CD4-positive, alpha-beta T cell treated with Interleukin-15 for 1 hour (primary cell): ENCODE measurements at regions not wholly inside any gene's neighbourhood (a gene's known extent, or its start where the extent isn't known, plus 50 kb on each side); places are given as distances from the start of the nearest gene placed in this dataset.
"Not testable (repeated sequence)": the region's sequence is repeated elsewhere in the genome, so short reads cannot be mapped to it uniquely, and the experiment has no call there.

Experiments
- DNase-seq: peaks from one replicate; pipeline ENCODE4 v3.0.0-alpha.2; 2020

GRCh38 chr15:31705076-31705678 lies 325.1 kb upstream of the CHRNA7 start:
- DNase-seq: not testable (repeated sequence)

GRCh38 chr15:31707944-31708702 lies 322.2 kb upstream of the CHRNA7 start:
- not testable (repeated sequence) for DNase-seq

GRCh38 chr15:31708703-31709327 lies 321.5 kb upstream of the CHRNA7 start:
- DNase-seq: not testable (repeated sequence)

DNA sequence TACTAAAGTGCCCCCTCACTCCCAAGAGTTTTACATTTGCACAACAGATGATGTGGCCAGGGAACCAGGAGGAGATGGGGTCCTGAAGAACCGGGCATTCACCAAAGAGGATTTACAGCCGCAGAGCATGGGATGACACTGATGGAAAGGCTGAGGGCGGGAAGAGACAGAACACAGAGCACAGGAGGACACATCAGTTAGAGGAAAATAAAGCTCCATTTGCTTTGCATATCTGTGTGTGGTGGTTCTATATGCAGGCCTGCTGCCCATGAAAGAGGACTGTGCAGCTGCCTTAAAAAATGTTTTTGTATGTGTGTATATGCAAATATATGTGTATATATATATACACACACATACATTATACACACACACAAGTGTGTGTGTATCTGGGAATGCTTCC lies 320.8 kb upstream of the CHRNA7 start:
- not testable (repeated sequence) for DNase-seq

DNA sequence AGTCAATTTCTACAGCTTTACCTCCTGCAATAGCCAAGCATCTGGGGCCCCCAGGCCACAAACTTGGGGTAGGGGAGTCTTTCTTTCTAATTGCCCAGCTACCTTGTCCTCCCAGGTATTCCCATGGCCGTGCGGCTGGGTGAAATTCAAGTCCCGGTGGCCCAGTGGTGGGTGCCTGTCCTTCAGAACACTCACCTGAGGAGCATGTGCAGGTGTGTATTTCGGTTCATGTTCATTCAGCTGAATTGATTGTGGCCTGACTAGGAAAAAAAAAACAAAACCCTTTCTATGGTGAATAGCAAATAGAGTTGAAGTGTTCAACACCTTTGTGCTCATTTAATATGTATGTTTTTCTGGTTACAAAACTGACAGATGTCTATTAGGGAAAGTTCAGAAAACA lies 319.5 kb upstream of the CHRNA7 start:
- not testable (repeated sequence) for DNase-seq

DNA sequence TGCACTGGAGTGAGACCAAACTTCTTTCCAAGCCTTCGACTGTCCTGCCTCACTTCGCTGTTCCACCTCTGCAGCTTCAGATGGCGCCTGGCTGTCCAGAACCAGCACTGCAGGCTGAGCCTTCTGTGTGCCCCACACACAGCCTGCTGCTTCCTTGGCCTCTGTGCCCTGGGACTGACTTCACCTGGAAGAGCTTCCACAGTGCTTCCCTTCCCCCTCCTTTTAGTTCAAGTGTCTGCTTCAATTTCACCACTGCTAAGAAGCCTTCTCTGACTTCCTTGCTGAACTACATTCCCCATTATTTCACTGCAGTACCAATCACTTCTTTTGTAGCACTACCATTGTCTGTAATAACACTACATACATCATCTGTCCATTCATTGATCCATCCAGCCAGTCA lies 315.1 kb upstream of the CHRNA7 start:
- DNase-seq: not testable (repeated sequence)

DNA sequence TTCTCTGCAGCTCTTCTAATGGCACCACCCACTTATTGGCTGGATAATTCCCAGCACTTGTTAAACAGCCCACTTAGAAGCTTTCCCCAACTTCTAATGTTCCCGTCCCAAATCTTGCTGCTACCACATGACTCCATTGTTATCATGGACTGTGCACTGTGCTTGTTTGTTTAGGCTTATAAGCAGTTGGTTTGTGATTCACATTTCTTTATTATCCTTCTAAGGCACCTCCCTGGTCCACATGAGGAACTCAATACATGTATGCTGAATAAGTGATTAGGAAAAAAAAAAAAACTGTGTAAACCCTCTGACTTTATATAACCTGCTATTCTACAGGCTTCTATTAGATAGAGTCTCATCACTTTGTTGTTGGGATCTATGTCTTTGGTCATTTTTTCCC lies 311.7 kb upstream of the CHRNA7 start:
- DNase-seq: not testable (repeated sequence)

GRCh38 chr15:31719396-31720022 lies 310.8 kb upstream of the CHRNA7 start:
- not testable (repeated sequence) for DNase-seq

- DNase-seq: not testable (repeated sequence)
These were observed 307.3 kb upstream of the CHRNA7 start for GRCh38 chr15:31723019-31723418.

DNA sequence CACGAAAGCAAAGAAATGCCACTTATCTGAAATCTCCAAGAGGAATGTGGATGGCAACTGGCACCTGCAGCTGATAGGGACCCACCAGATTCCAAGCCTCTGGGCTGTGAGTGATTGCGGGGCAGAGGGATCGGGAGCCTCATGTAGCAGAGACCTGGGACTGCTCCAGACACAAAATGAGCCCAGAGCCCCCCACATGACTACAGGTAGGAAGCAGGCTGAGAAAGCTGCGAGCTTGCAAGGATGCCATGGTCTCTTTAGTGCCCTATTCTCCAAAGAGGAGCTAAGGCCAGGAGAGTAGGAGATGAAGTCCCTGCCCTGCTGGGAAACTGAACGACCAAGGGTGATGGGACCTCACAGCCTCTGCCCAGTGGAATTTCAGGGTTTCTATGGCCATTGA lies 305.4 kb upstream of the CHRNA7 start:
- DNase-seq: not testable (repeated sequence)

DNA sequence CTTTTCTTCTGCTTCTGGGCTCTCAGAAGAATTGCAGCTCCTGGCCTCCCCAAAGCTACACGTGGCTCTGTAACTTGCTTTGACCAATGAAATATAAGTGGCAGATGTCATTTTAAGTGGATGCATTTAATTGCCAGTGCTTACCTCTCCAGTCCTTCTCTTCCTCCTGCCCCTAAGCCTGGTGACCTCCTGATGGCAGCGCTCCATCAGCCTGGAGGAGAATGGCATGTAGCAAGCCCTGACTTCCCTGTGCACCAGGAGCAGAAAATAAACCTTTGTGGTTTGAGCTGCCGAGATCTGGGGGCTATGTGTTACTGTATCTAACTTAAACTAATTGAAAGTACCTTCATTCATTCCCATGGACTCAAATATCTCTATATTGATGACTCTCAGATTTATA lies 304.7 kb upstream of the CHRNA7 start:
- DNase-seq: not testable (repeated sequence)

GRCh38 chr15:31727612-31728011 lies 302.7 kb upstream of the CHRNA7 start:
- DNase-seq: no peak

DNA sequence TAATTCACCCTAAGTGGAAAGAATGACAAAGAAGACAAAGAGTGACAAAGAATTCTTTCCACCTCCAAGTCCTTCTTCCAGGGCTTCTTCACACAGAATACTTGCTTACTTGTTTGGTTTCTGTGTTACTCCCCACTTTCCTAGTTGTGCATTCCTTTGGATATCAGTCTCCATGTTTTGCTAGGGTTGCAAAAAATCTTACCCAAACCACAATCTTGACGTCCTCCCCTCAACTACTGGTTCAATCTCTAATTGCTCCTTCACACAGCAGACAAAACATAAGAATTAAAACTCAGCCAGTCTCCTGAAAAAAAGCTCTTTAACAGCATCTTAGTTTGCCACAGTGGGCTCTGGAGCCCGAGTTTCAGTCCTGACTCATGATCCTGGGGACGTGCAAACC lies 297.6 kb upstream of the CHRNA7 start:
- DNase-seq: no peak

DNA sequence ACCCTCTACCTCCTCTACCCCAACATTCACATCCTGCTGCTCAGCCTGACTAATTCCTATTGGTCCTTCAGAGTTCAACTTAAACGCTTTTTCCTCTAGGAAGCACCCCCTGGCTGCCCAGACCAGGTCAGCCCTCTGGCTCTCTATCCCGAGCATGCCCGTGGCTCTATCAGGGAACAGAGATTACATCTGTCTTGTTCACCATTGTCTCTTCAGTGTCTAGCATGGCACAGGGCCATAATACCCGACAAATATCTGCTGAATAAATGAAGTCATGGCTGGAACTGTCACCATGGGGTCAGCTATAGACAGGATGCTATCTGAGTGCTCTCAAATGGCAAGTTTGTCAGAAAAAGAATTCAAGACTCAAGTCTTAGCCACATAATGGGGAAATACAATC lies 296.9 kb upstream of the CHRNA7 start:
- DNase-seq: no peak

DNA sequence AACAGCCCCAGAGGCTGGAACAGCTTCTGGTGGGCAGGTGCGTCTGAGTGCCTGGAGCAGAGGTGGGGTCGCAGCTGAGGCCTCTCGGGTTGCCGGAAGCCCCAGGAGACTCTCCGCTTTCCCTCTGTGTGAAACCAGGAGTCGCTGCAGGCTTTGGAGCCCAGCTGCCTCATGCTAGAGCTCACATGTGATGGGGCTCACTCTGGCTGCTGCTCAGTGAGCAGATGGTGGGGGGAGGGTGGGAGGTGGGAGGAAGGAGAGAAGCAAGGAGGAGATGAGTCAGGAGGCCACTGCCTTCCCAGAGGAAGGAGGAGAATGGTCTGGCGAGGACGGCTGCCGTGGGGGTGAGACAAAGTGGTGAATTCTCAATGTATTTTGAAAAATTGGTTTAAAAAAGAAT lies 290.1 kb upstream of the CHRNA7 start:
- DNase-seq: no peak

DNA sequence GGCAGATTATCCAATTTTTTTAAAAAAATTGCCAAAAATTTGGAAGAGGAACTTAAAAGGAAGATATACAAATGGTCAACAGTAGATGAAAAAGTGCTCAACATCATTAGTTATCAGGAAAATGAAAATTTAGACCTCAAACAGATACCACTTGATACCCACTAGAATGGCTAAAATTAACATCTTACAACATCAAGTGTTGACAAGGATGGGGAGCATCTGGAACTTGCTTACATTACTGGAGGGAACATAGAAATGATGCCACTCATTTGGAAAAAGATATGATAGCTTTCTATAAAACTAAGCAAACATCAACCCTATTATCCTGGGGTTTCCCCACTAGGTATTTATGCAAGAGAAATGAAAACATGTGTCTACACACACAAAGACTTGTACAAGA lies 284.5 kb upstream of the CHRNA7 start:
- no peak for DNase-seq

DNA sequence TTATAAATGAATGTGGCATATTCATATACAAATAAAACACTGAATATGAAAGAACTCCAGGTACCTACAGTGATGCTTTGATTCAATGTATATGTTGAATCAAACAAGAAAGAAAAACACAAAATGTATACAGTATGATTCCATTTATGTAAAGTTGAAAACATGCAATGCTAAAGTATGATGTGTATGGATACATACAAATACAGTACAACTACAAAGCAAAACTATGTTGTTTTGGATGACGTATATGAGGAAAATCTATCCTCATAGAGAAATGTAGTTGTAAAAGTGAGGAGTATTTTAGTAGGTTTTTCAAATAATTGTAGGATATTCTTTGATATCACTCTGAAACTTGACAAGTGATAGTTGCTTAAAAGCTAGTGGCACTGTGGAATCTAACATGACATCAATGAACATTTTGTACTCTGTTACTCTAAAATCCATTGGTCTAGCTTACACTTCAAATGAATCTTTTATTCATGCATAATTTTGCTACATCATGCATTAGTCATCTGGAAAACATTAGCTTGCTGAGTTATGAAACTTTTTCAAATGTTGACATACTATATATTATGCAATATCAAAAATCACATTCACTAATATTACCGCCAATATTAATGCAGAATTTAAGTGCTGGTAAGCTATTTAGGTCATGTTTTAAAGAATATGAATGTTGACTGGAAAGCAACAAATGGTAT lies 278.1 kb upstream of the CHRNA7 start:
- DNase-seq: no peak

DNA sequence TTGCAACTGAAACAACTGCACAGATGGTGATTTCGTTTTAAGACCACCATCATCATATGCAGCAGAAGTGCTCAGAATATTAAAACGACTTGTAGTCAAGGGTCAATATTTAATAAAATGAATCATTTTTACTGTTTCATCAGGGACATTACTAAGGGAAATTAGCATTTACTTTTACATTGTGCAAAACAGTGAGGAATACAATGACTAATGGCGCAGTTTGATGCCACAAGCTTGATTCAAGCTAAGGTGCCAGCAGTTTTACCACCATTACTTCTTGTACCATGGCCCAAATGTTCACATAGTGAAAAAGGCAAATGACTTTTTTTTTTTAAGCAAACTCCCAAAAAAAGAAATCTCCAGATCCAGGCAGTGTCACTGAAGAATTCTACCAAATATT lies 277.4 kb upstream of the CHRNA7 start:
- DNase-seq: no peak

- no peak for DNase-seq
These were observed 272.2 kb upstream of the CHRNA7 start for GRCh38 chr15:31758126-31758525.

DNA sequence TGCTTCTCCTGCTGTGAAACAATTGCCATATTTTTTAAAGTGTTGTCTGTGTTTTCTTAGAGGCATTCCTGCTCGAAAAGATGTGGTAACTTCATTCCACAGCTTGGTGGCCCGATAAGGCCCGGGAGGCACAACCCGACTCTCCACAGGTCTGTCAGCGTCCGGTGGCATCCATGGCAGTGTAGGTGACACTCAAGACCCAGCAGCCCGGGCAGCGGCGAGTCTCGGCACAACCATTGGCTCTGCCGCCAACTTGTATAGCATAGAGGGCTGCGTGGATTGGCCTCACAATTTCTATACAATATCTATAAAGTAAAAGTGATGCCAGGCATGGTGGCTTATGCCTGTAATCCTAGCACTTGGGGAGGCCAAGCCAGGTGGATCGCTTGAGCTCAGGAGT lies 262.3 kb upstream of the CHRNA7 start:
- no peak for DNase-seq

GRCh38 chr15:31774045-31774444 lies 256.3 kb upstream of the CHRNA7 start:
- DNase-seq: no peak

- no peak for DNase-seq
These were observed 254.3 kb upstream of the CHRNA7 start for GRCh38 chr15:31776039-31776438.

DNA sequence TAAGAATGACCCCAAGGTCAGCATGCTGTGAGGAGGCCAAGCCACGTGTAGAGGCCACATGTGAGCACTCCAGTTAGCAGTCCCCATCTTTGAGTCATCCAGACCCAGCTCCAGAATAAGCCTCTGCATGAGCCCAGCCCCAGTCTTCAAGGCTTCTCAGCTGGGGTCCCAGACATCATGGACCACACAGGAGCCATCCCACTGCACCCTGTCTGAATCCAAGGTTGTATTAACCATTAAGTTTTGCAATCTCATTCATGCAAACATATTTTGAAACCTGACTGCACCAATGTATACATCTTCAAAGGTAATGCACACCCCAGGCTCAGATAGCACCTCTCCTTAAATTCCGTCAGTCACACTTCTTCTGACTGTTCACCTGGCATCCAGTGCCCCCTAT lies 249.1 kb upstream of the CHRNA7 start:
- no peak for DNase-seq
